Activated gamma-delta T cell treated with anti-CD3 and anti-CD28 coated beads, Interleukin-2, amount 50 U/mL, for 16 hours (primary cell): ENCODE measurements at regions not wholly inside any gene's neighbourhood (a gene's known extent, or its start where the extent isn't known, plus 50 kb on each side); places are given as distances from the start of the nearest gene placed in this dataset.

Experiments
- DNase-seq: peaks from one replicate; pipeline ENCODE4 v3.0.0-alpha.2; 2020; ENCODE audit warnings: low read depth

DNA sequence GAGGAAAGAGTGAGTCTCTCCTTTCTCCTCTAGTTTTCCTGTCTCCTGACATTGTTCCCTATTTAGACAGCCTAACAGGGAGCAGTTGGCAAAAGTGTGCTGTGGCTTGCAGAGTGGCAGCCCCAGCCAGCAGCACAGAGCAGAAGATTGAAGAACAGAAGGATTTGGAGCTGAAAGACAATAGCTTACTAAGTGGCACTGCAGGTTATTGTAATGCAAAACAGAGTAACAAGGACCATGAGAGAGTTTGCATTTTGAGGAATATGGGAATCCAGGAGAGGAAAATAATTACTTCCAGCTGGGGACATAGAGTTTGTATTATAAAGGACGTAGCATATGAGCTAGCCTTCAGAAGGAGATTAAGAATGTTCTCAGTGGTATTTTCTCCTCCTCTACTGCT is 342.4 kb downstream of the AKAIN1 start:
- DNase-seq: no peak

DNA sequence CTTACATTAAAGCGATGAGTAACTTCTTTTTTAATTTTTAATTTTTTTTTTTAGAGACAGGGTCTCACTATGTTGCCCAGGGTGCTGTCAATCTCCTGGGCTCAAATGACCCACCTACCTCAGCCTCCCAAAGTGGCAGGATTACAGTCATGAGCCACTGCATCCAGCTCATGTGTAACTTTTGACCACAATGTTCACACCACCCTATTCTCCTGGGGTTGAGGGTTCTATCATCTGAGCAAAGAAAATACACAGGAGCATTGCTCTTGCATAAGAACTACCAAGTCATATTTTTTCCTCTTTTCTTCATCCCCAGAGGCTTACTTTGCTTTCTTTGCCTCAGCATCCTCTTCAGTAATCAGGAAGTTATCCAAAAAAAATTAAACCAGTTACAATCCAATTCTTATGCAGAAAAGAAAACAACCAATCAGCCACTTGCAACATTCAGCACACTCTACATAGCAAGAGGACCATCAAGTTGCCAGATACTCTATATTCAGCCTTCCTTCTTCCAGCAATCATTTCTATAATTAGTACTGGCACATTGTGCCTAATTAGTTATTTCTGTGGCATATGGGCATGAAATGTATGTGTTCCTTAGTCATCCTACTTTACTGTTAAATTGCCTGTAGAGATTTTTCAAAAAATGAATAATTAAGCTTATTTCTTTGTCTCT is 345.6 kb downstream of the AKAIN1 start:
- no peak for DNase-seq

DNA sequence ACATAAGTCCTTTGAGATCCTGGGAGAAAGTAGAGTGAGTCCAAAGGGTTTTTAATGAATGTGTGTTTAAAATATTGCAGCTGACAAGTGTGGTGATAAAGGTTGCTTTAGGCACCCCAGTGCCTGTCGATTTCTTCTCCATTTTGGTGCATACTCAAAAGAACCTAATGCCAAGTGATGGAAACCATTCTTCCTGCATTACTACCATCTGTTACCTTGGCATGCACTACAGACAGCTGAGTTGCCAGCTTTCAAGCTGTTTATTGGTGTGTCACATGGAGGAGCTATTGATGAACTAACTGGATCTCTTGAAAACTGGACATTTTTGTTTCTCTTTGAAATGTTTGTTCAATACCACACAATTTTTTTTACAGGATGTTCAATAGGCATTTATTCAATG is 350.0 kb downstream of the AKAIN1 start:
- DNase-seq: no peak

DNA sequence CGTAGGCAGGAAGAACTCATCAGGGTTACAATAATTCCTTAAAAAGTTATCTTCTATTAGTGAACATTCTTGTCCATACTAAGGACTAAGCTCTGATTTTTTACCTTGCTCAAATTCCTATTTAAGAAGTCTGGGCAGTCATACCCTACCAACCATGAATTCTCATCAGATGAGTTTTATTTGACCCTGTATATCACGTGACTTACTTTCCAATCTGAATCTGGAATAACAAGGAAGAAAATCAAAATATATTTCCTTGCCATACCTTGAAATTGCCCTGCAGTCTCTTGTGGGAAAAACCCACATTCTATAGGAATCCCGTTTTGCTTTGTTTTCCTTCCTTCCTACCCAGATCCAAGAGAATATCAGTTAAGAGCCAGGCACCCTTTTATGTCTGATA is 352.7 kb downstream of the AKAIN1 start:
- DNase-seq: no peak

DNA sequence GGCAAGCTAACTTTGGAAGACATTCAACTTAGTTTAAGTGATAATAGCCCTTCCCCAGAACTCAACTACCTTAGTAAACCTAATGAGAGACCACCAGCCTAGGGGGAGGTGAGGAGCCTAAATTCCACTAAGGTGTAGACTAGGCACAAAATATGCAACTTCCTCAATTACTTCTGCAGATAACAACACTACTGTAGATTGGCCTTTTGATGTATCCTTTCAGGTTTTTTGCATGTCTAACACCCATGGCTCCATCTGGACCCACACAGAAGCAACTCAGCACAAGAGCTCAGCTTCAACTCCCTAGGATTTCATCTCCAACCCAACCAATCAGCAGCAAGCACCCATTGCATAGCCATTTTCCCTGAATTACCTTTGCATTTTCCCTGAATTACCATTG is 353.3 kb downstream of the AKAIN1 start:
- DNase-seq: no peak

DNA sequence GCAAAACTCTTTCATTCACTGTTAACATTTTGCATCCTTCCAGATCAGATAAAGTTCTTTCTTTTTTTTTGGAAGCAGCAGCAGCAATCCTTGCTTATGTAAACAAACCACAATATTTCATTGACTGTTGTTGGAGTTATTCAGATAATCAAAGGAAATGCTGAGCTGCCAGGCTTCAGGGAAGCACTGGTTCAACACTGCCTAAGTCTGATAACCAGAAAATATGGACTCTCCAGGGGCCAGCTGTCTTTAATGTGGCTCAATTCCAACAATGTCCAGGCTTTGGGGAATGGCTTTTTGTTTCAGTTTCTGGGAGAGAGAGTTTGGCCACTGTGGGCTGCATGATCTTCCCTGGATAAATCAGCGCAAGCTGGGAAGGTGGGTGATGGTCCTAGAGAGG is 354.3 kb downstream of the AKAIN1 start:
- no peak for DNase-seq

DNA sequence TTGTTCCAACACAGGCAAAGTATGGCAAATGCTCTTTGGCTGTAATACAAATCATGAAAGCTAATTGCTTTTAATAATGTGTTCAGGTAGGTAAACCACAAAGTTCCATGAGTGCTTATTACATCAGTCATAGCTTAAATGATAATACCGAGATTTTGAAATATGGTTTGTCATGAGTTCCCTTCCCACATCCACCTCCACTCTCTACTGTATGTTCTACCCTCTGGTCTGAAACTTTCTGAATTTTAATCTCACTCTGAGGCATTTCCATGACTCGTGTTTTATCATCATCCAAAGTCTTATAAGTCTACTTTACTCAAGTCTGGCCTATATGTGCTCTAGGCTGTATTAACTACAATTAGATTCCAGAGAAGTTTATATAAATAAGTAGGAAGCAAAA is 354.8 kb downstream of the AKAIN1 start:
- no peak for DNase-seq

DNA sequence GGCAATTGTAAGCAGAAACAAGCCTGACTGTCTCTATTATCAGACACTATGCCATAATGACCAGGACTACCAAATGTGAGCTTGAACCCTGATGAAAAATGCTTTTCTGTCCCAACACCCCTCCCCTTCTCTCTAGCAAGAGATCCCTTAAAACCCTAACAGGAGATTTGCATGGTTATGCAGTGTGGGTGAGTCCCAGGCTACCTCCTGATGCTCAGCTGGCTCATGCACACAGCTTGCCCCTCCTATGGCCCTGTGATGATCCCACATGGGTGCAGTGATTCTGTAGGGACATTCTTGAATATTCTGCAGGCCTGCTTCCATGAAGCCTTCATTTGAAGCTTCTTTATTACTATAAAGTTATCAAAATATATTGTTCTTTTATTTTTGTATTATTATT is 357.4 kb downstream of the AKAIN1 start:
- no peak for DNase-seq

DNA sequence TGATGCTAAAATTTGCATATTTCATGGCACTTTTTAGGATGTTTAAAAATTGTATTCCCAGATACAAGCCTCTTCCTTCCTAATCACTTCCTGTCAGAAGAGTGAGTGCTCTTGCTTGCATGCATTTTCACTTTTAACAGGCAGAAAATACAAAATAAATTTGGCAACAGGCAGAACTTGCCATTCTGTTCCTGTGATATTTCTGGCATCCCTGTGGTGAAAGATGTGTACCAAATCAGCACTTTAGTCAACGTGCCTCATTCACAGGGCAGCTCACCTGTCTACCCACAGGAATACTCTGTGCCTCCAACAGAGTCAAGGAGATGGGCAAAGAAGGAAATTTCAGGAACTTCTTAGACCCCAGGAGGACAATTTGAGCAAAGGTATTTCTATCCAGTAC is 360.9 kb downstream of the AKAIN1 start:
- no peak for DNase-seq

DNA sequence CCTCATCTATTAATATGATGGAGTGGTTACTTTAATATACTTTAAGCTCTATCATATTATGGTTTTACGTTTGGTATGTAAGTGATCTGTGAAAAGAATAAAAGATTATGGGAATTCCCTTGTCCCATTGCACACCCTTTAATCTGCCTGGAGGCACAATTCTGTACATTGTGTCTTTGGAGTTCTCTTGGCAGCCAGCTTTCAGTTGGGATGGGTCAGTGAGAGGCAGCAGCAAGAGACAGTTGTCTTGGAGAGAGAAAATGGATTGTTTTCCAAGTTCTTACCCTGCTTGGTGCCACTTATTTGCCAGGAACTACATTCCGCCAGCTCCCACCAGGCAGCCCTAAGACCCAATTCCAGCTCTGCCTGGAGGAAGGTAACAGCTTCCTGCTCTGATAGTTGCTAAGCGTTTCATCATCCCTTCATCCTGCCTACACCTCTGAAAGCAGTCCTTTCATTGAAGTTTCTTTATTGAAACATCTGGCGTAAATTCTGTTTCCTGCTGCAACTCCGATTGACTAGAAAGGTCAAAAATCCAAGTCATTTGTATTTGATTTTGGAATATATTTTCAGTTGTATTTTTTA is 365.2 kb downstream of the AKAIN1 start:
- no peak for DNase-seq

DNA sequence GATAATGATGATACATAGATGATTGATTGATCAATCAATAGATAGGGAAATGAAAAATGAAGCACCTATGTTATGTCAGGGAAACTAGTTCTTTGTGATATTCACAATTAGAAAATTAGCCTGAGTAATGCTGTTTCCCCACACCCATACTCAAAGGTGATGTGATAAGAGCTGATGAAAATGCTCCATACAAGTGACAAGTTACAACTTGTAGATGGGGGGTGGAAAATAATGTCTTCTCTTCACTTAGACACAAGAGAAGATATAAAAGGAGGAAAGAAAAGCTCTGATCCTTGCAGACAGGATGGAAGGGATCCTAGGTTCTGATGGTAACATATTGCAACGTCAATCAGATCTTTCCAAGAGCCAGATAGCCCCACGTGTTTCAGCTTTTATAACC is 365.9 kb downstream of the AKAIN1 start:
- DNase-seq: no peak

DNA sequence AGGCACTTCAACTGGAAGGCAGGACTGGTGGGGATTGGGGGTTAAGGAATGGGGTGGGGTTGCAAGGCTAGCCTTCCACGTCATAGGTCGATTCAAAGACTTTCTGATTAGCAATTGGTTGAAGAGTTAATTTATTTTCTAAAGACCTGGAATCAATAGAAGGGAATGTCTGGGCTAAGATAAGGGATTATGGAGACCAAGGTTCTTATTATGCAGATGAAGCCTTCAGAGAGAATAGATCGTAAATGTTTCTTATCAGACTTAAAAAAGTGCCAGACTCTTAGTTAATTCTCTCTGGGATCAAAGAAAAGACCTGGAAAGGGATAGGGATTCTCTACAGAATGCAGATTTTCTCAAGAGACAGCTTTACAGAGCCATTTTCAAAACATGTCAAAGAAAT is 368.0 kb upstream of the DLGAP1 start:
- DNase-seq: no peak

DNA sequence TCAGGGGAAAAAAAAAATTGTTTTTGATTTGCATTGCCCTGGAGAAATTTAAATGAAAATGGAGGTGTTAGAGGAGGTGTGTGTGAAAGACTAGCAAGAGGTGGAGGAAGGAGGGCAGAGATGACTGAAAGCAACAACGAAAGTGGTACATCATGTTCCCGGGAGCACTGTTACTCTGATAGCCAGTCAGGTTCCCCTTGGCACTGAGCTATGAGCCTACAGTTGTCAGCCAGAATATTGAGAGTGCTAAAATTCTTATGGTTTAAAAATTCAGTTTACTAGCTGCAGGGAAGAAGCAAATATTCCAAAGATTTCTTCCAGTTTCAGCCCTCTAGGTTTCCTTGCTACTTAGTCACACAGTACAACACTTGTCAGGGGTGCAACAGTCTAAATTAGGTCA is 366.7 kb upstream of the DLGAP1 start:
- no peak for DNase-seq

DNA sequence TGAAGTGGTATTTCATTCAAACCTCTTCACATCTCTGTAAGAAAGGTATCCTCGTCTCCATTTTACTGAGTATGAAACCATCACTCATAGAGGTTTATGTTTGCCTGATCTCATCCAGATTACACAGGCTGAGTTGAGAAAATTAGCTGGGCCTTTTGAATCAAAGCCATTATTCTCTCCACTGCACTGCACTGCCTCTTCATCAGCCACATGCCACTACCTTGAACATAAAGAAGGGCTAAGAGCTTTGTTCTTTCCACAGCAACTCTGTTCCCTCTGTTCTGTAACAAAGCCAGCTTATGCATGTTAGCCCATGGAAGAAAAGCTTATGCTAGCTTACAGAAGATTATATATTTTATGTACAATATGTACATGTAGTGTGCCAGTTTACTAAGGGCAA is 362.6 kb upstream of the DLGAP1 start:
- DNase-seq: no peak

DNA sequence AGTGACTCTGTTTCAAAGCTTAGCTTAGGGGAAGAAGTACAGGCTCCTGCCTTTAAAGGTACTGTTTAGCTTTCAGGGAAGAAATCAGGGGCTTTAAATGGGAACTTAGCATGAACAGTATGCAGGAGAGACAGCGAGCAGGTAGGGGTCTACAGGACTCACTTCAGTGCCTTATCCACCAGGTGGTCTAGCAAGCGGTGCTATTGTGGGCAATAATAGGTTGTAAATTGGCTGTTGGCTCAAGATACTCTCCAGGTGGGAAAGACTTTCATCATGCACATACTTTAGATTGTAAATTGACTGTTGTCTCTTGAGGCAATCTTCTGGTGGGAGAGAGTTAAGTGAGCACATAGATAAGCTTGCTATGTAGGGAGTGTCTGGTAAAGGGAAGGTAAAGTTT is 358.6 kb upstream of the DLGAP1 start:
- no peak for DNase-seq

DNA sequence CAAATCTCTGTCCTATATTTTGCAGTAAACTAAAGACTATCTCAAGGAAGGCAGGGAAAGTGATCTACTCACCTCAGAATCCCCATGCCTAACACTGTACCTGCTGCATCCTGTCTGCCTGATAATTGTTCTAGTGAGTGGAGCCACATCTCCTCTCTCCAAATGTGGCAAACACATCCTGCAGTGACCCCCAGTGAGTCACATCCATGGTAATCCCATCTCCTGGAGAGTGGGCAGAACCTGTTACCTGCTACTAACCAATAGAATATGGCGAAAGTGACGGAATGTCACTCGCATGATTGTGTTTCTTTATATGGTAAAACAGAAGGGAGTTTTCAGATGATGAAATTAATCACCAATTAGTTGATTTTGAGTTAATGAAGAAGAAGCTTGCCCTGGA is 353.8 kb upstream of the DLGAP1 start:
- DNase-seq: no peak

DNA sequence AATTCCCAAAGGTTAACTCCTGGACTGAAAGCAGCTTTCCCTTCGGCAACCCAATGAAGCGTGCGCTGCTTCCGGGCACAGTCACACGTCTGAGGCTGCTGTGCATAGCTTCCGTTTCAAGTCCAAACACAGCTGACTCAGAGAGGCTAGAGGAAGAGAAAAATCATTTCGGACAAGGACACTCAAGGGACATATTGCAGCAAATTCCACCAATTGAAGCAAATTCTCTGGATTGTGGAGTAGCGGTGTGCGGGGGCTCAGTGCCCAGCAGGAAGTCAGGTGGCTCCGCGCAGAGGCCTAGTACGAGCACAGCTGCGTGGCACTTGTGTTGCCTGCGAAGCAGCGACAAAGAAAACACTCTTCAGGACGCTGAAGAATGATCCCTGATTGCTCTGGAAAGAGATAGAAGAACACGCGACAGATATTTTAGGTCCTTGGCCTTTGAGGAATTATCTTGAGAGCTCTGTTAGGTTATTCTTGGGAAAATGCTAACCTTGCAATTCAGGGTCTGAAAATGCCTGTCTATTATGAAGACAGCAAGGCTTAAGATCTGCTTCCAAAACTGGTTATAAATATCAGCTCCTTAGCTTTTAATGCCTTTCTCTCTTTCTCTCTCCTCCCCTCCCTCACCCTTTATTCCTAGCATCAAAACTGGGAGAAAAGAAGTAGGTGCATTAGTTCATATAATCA is 352.6 kb upstream of the DLGAP1 start:
- no peak for DNase-seq

DNA sequence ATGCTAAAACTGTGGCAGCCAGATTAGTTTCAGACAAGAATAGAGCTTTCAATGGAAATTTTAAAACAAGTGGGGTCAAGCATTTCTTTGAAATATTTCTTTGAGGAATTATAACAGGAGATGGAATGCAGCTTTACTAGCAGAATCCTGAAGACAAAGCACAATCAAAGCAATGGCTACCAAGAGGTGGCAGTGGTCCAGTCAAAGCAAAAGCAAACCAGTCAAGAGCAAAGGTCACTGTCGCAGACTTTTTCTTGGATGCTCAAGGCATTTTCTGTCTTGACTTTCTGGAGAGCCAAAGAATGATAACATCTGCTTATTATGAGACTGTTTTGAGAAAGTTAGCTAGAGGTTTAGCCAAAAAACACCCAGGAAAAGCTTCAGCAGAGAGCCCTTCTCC is 351.2 kb upstream of the DLGAP1 start:
- no peak for DNase-seq

DNA sequence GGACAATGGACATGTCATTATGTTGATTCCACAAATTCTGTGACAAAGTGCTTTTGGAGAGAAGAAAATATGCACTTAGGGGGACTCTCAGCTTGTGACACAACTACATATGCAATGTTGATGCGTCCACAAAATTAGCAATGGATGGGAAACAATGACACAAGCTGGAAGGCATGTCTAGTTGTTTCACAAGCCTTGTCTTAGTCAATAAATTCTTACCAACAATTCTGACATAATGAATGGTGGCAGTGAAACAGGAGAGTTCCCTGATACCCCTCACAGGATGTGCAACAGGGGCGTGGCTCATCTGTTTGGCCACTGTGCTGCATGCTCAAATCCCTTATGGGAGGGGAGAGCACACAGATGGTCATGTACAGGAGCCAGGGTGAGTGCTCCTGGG is 347.2 kb upstream of the DLGAP1 start:
- DNase-seq: no peak

DNA sequence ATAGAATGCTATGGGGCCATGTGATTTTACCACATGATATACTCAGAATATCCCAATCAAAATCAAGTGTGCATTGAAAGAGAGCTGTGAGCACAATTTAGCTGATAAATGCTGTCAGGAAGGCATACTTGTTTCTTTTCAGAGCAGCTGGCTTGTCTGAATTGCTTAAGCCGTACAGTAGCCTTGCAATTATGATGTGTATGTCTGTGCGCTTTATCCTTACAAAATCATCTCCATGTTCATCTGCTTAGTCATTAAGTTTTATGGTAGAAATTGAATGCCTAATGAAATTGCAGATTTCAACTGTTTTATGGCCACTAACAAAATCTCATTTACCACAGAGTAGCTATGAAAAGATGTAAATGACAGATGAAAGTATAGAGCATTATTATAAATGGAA is 346.0 kb upstream of the DLGAP1 start:
- no peak for DNase-seq

DNA sequence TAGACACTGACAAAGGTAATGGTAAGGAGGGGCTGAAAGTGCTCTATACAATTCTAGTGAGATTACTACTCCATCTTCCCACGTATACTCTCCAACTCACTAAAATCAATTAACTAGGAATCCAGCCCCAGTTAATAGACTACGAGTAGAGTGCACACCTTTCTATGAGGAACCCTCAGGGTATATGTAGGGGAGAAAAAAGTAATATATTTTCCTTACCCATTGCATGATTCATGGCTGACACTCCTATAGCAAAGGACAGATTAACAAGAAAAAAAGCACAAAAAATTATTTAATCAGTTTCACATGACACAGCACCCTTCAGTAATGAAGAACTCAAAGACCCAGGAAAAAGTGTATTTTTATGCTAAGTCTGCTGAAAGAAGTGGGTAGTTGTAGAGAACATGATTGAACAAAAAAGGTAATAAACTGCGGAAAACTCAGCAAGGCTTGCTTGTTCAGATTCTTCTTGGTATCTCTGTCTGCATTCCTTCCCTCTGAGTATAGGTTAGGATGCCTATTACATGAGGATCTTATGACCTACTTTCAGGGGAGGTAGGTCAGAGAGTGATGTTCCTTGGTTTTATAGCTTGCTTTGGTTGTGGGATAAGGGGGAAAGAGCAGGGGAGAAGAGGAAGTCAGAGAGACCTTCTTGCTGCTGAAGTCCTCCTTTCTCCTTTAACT is 342.0 kb upstream of the DLGAP1 start:
- DNase-seq: no peak

DNA sequence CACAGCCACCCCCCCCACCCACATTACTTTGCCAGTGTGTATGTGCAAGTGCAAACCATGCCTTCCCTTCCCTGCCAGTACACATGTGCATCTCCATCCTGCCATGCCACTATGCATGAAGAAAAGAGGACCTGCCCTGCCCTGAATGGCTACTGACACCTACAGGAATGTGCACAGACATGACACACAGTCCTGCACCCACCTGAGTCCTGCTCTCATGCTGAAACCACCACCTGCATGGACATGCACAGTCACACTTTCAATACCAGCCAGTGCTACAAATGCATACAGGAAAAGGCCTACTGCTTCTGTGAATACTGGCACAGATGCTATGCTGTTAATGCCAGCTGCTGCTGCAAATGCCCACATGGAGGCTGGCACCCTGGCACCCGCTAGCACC is 334.4 kb upstream of the DLGAP1 start:
- no peak for DNase-seq

DNA sequence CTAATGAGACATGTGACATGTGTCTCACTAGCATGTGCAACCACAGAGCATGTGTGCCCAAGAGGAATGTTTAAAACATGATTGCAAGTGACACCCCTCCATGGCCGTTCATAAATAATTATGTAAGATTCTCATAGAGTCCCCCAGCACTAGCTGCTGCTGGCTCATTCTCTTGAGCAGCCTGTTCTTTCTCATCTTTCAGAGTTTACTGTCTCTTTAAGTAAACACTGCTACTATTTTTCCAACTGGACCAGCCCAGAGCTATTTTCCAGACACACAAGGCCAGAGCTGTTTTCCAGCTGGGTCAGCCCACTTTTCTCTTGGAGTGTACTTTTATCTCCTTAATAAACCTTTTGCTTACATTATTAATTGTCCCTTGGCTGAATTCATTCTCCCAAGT is 326.8 kb upstream of the DLGAP1 start:
- no peak for DNase-seq
